ENCODE measurements at regions not wholly inside any gene's neighbourhood (a gene's known extent, or its start where the extent isn't known, plus 50 kb on each side); places are given as distances from the start of the nearest gene placed in this dataset.

- no peak for TF ChIP-seq POLR2A (IDR thresholded peaks at IDR 0.05; ENCODE audit: low read length)
- TF ChIP-seq GATA1 (IDR thresholded peaks at IDR 0.05; ENCODE audit: low read depth, low read length) = no peak
These were observed 83.3 kb upstream of the KIT start for GRCh38 chr4:54574500-54574899.
